ENCODE measurements at regions not wholly inside any gene's neighbourhood (a gene's known extent, or its start where the extent isn't known, plus 50 kb on each side); places are given as distances from the start of the nearest gene placed in this dataset.

DNA sequence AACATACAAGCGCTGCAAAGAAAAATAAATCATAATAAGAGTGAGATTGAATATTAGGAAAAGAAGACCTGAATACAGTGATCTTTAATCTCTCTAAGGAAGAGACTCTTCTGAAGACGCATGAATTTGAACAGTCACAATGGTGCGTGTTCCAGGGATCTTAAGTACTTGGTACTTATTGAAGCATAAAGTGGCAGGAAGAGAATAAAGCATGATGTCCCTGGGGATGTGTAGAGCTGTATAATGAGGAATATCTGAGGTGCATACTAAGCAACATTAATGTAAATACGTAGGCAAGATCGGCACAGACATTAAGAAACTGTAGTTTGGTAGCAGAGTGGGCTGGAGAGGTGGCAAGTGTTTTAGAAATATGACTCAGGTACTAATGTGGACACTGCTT lies 246.2 kb upstream of the MCTP2 start:
- Histone ChIP-seq H3K4me3 (ENCODE audit: low read depth, low read length) (no peak overlapping the region), H3K9me3 (ENCODE audit: severe bottlenecking) (no peaks in the 10 kb centered on the region), H3K36me3 (no peaks in the 10 kb centered on the region), H3K27ac (no peak overlapping the region), H3K27me3 (ENCODE audit: insufficient read depth, low read depth, severe bottlenecking) (peaks cover 62% of the 10 kb centered on the region)
- no peak for TF ChIP-seq CTCF (IDR thresholded peaks at IDR 0.05; ENCODE audit: low read depth, low read length)
- no peak for DNase-seq

GRCh38 chr15:93983526-93983925 lies 247.8 kb upstream of the MCTP2 start:
- Histone ChIP-seq H3K4me3 (ENCODE audit: low read depth, low read length) (no peak overlapping the region), H3K27ac (no peak overlapping the region), H3K36me3 (no peaks in the 10 kb centered on the region), H3K9me3 (ENCODE audit: severe bottlenecking) (no peaks in the 10 kb centered on the region), H3K27me3 (ENCODE audit: insufficient read depth, low read depth, severe bottlenecking) (peaks cover 51% of the 10 kb centered on the region)
- no peak for DNase-seq
- no peak for TF ChIP-seq CTCF (IDR thresholded peaks at IDR 0.05; ENCODE audit: low read depth, low read length)

DNA sequence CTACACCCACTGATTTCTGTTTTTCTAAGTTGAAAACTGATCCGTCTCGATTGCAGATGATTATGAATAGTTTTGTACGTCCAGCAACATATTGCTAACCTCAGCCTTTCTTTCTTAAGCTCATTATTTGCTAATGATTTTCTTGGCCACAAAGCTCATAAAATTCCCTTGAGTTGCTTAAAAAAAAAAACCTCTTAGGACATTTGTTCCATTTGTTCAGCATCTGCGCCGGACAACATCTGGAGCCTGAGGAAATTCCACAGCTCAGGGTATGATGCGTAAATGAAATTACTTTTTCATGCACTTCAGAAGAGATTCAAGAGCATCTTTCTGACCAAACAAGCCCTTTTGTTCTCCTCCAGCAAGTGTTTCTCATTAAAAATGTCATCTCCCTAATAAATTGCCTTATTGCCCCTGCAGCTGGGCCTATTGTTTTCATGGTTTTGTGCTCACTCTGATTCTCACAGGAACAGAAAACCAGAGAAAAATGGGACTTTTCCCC lies 249.1 kb upstream of the MCTP2 start:
- no peak overlapping the region for H3K4me3 ChIP-seq (ENCODE audit: low read depth, low read length)
- DNase-seq = no peak
- no peak overlapping the region for H3K27ac ChIP-seq
- no peaks in the 10 kb centered on the region for H3K9me3 ChIP-seq (ENCODE audit: severe bottlenecking)
- no peaks in the 10 kb centered on the region for H3K36me3 ChIP-seq
- no peak for TF ChIP-seq CTCF (IDR thresholded peaks at IDR 0.05; ENCODE audit: low read depth, low read length)
- H3K27me3 ChIP-seq (ENCODE audit: insufficient read depth, low read depth, severe bottlenecking) = peaks cover 44% of the 10 kb centered on the region

- Histone ChIP-seq H3K36me3 (no peaks in the 10 kb centered on the region), H3K4me3 (ENCODE audit: low read depth, low read length) (no peak overlapping the region), H3K27ac (no peak overlapping the region), H3K9me3 (ENCODE audit: severe bottlenecking) (no peaks in the 10 kb centered on the region), H3K27me3 (ENCODE audit: insufficient read depth, low read depth, severe bottlenecking) (peaks cover 38% of the 10 kb centered on the region)
- no peak for TF ChIP-seq CTCF (IDR thresholded peaks at IDR 0.05; ENCODE audit: low read depth, low read length)
- no peak for DNase-seq
Observed at GRCh38 chr15:93981706-93982105, 249.7 kb upstream of the MCTP2 start.

- no peak for DNase-seq
- no peaks in the 10 kb centered on the region for H3K36me3 ChIP-seq
- H3K27me3 ChIP-seq (ENCODE audit: insufficient read depth, low read depth, severe bottlenecking) = peaks cover 32% of the 10 kb centered on the region
- no peak overlapping the region for H3K27ac ChIP-seq
- no peak for TF ChIP-seq CTCF (IDR thresholded peaks at IDR 0.05; ENCODE audit: low read depth, low read length)
- H3K9me3 ChIP-seq (ENCODE audit: severe bottlenecking) = no peaks in the 10 kb centered on the region
- H3K4me3 ChIP-seq (ENCODE audit: low read depth, low read length) = no peak overlapping the region
Observed at GRCh38 chr15:93980261-93980911, 251.0 kb upstream of the MCTP2 start.
